Mononuclear cell (primary cell): ENCODE measurements at regions not wholly inside any gene's neighbourhood (a gene's known extent, or its start where the extent isn't known, plus 50 kb on each side); places are given as distances from the start of the nearest gene placed in this dataset.

Experiments used
- H3K27me3 ChIP-seq: 2 replicates; pipeline ENCODE4 v1.6.0; 2011; ENCODE audit warnings: low read length, control low read depth; ENCODE audit not compliant: insufficient read depth
- H3K4me1 ChIP-seq: 2 replicates; pipeline ENCODE4 v1.5.1; 2011; ENCODE audit warnings: mild to moderate bottlenecking, low read length, control low read depth; ENCODE audit not compliant: insufficient read depth
- H3K4me3 ChIP-seq: 2 replicates; pipeline ENCODE4 v1.5.1; 2011; ENCODE audit warnings: mild to moderate bottlenecking, low read length, moderate library complexity
- H3K9me3 ChIP-seq: 2 replicates; pipeline ENCODE4 v1.5.1; 2011; ENCODE audit warnings: low read depth, mild to moderate bottlenecking, control low read depth, low read length

DNA sequence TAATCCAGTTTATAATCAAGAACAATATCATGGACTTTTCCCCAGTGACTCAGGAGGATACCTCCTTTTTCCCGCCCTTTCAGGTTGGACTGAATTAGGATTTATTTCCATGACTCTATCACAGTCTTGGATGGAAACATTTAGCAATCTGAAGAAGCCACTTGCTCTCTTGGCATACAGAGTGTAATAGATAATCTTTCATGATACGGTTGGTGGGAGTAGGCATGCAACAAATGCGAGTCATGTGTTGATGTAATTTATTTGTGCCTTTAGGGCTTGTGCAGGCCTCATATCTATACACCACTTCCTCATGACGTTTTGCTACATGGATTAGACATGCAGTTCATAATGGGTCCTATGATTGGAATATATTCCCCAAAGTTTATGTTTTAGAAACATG lies 54.2 kb upstream of the MCTP2 start:
- Histone ChIP-seq H3K4me1 (peaks cover 40% of the 10 kb centered on the region), H3K9me3 (no peaks in the 10 kb centered on the region), H3K4me3 (no peak overlapping the region), H3K27me3 (no peaks in the 10 kb centered on the region)

DNA sequence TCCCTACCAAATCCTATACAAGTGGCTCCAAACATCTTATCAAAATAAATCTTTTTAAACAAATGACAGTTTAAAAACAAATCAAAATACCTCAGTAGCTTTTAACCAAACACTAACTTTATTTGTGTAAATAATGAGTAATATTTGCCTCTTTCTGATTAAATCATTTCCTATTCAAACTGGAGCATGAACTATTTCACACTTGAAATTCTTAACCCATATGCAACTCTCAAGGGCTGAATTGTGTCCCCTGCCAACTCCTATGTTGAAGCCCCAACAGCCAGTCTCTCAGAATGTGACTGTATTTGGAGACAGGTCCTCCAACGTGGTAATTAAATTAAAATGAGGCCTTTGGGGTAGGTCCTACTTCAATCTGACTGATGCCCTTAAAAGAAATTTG lies 55.9 kb upstream of the MCTP2 start:
- Histone ChIP-seq H3K9me3 (no peaks in the 10 kb centered on the region), H3K4me1 (peaks cover 40% of the 10 kb centered on the region), H3K27me3 (no peaks in the 10 kb centered on the region), H3K4me3 (no peak overlapping the region)

DNA sequence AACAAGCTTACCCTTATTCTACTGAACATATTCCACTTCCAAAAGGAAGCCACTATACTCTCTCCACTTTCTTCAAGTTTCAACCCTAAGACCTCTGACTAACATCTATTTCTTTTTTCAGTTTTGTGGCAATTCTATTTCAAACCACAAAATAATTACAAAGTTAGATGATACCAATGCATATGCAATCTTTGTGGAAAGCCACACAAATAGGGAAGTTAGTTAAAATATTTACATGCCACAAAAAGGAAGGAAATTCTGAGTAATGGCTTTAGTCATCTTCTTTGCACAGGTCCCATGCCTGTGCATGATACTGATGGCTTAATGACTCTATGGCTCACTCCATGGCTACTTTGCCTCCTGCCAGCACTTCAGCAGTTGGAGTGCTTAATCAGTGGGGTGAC lies 57.0 kb upstream of the MCTP2 start:
- no peaks in the 10 kb centered on the region for H3K9me3 ChIP-seq
- peaks cover 40% of the 10 kb centered on the region for H3K4me1 ChIP-seq
- no peaks in the 10 kb centered on the region for H3K27me3 ChIP-seq
- no peak overlapping the region for H3K4me3 ChIP-seq

DNA sequence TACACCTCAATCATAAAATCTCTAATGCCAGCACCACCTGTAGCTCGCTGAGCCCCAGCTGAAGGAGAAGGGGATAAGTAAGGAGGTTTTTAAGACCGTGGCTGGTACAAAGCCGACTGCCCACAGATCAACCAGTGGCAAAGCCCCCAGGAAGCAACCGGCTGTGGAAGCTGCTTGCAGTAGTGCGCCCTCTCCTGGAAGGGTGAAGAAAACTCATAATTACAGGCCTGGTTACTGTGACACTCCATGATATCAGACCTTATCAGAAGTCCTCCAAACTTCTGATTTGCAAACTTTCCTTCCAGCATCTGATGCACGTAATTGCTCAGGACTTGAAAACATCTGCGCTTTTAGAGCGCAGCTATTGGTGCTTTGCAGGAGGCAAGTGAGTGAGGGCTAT lies 63.1 kb upstream of the MCTP2 start:
- H3K27me3 ChIP-seq, result no peaks in the 10 kb centered on the region
- no peaks in the 10 kb centered on the region for H3K9me3 ChIP-seq
- H3K4me3 ChIP-seq, result no peak overlapping the region
- peaks cover 23% of the 10 kb centered on the region for H3K4me1 ChIP-seq

DNA sequence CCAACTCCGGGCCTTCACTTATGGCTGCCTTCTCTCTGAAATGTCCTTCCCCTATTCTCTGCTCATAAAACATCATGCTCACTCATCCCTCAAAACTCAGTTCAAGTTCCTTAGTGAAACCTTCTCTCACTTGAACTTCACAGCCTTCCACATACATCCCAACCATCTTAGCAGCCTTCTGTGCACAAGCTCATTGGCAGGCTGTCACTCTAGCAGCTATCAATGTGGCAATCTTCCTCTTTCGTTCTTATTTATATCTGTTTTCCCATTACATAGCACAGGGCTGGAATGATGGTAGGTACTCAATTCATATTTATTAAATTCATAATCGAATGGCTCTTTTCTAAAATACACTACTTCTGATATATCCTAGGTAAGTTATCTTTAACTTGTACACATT lies 66.4 kb upstream of the MCTP2 start:
- H3K4me3 ChIP-seq, result no peak overlapping the region
- no peaks in the 10 kb centered on the region for H3K9me3 ChIP-seq
- peaks cover 12% of the 10 kb centered on the region for H3K4me1 ChIP-seq
- H3K27me3 ChIP-seq, result no peaks in the 10 kb centered on the region

DNA sequence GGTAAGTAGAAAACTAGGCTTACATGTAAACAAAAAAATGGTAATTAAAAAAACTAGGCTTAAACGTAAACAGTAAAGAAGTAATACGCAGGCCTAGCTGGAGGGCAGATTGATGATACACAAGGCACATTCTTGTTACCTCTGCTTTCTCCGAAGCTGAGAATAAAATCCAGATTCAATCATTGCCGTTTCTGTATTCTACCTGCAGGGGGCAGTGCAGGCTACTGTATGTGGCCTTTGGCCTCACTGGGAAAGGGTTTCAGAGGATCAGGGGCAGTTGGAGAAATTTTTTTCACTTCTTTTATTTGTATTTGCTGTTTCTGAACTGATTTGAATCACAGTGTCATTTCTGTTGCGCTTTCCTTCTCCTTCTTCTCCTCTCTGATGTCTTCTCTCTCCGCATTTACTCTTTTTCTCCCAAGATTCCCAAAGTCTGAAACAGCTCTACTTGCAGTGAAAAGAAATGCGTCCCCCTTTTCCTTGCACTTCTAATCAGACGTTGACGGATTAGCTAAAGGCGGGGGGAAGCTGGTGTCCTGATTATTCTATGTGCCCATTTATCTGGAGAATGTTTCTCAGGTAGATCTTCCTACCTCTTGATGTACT lies 67.1 kb upstream of the MCTP2 start:
- H3K4me3 ChIP-seq, result no peak overlapping the region
- no peaks in the 10 kb centered on the region for H3K27me3 ChIP-seq
- peaks cover 12% of the 10 kb centered on the region for H3K4me1 ChIP-seq
- H3K9me3 ChIP-seq, result no peaks in the 10 kb centered on the region

GRCh38 chr15:94162939-94163338 lies 68.4 kb upstream of the MCTP2 start:
- Histone ChIP-seq H3K27me3 (no peaks in the 10 kb centered on the region), H3K4me1 (peaks cover 12% of the 10 kb centered on the region), H3K4me3 (no peak overlapping the region), H3K9me3 (no peaks in the 10 kb centered on the region)

GRCh38 chr15:94154255-94154654 lies 77.1 kb upstream of the MCTP2 start:
- H3K9me3 ChIP-seq, result no peaks in the 10 kb centered on the region
- no peaks in the 10 kb centered on the region for H3K27me3 ChIP-seq
- no peaks in the 10 kb centered on the region for H3K4me1 ChIP-seq
- H3K4me3 ChIP-seq, result no peak overlapping the region

DNA sequence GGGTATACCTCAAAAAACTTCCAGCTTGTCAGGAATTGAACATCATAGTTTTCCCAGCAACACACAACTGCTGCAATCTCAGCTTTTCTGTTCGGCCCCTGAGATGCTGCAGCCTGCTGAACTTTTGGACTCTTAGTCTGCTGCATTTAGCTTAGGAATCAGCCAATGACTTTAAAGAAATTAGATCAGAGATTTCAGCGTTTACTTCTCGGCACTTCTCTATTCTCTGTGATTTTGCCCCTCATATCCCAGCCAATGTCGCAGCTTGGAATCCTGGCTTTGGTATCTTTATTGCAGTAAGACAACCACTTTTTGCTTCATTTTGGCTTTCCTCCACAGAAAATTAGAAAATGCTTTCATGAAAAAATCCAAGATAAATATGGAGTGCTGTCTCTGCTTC lies 86.3 kb upstream of the MCTP2 start:
- Histone ChIP-seq H3K9me3 (no peaks in the 10 kb centered on the region), H3K4me1 (no peaks in the 10 kb centered on the region), H3K27me3 (peaks cover 4% of the 10 kb centered on the region), H3K4me3 (no peak overlapping the region)

DNA sequence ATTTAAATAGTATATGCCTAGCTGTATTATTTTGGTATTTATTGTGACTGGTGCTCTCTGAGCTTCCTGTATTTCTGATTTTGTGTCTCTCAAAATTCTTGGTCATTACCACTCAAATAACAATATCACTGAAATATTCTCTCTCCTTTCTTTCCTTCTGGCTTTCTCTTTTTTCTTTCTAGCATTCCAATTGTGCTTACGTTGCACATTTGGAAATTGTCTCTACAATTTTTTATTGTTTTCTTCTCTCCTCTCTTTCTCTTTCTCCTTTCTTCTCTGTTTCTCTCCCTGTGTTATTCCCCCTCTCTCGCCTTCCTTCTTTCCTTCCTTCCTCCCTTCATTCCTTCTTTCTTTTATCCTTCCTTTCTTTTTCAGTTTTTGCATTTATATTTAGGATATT lies 89.6 kb upstream of the MCTP2 start:
- Histone ChIP-seq H3K4me1 (no peaks in the 10 kb centered on the region), H3K4me3 (no peak overlapping the region), H3K27me3 (peaks cover 8% of the 10 kb centered on the region), H3K9me3 (no peaks in the 10 kb centered on the region)

GRCh38 chr15:94135486-94136147 lies 95.7 kb upstream of the MCTP2 start:
- peaks cover 13% of the 10 kb centered on the region for H3K27me3 ChIP-seq

GRCh38 chr15:94131875-94132274 lies 99.5 kb upstream of the MCTP2 start:
- Histone ChIP-seq H3K4me3 (no peak overlapping the region), H3K9me3 (peaks cover 6% of the 10 kb centered on the region), H3K27me3 (peaks cover 10% of the 10 kb centered on the region), H3K4me1 (no peaks in the 10 kb centered on the region)

More at GRCh38 chr15:94135486-94136147, 95.7 kb upstream of the MCTP2 start:
- no peaks in the 10 kb centered on the region for H3K4me1 ChIP-seq
- H3K9me3 ChIP-seq, result peaks cover 6% of the 10 kb centered on the region
- no peak overlapping the region for H3K4me3 ChIP-seq

DNA sequence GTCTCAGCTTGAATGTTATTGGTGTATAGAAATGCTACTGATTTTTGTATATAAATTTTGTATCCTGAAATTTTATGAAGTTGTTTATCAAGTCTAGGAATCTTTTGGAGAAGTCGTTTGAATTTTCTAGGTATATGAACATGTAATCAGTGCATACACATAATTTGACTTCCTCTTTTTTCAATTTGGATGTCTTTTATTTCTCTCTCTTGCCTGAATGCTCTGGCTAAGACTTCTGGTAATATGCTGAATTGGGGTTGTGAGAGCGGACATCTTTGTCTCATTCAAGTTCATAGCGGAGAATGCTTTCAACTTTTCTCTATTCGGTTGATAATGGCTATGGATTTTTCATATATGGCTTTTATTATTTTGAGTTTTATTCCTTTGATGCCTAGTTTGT lies 100.9 kb upstream of the MCTP2 start:
- H3K9me3 ChIP-seq, result peaks cover 6% of the 10 kb centered on the region
- H3K27me3 ChIP-seq, result peaks cover 10% of the 10 kb centered on the region

DNA sequence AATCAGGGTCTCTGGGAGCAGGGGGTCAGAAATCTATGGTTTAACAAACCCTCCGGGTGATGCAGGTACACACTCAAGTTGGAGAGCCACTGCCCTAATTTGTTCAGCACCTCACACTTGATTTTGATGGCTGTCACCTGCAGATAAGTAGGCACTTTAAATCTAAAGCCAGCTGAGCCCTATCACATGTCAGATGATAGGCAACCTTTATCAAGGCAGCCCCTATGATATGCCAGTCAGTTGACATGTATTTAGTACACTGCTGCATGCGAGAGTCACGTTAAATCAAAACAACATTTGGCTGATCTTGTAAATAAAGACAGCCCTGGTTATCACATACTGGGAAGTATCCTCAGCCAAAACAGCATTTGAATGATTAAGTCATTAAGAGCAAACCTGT lies 104.4 kb upstream of the MCTP2 start:
- Histone ChIP-seq H3K4me1 (peaks cover 5% of the 10 kb centered on the region), H3K4me3 (no peak overlapping the region), H3K9me3 (no peaks in the 10 kb centered on the region), H3K27me3 (no peaks in the 10 kb centered on the region)

More for the DNA sequence above, 100.9 kb upstream of the MCTP2 start:
- H3K4me1 ChIP-seq, result no peaks in the 10 kb centered on the region
- H3K4me3 ChIP-seq, result no peak overlapping the region

DNA sequence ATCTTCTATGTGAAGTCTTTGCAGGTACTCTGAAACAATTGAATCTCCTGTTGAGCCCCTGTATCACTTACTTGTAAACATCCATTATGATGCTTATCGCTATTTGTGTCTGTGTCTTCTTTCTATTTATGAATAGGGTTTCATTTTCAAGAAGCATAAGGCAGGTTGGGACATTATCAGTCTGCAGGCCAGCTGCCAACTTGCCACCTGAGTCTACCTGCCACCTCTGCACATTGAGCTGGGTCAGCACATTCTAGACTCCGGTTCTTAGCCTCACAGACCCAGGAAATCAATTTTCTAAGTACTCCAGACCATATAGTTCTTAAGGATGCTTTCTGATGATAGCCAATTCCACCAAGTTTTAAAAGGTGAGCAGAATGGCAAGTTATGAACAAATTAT lies 105.7 kb upstream of the MCTP2 start:
- Histone ChIP-seq H3K27me3 (no peaks in the 10 kb centered on the region), H3K4me1 (peaks cover 5% of the 10 kb centered on the region), H3K9me3 (no peaks in the 10 kb centered on the region), H3K4me3 (no peak overlapping the region)

- peaks cover 5% of the 10 kb centered on the region for H3K4me1 ChIP-seq
- no peaks in the 10 kb centered on the region for H3K27me3 ChIP-seq
- H3K9me3 ChIP-seq, result no peaks in the 10 kb centered on the region
- no peak overlapping the region for H3K4me3 ChIP-seq
These were observed 106.2 kb upstream of the MCTP2 start for GRCh38 chr15:94125156-94125555.
